Hematopoietic multipotent progenitor cell (in vitro differentiated cells): ENCODE measurements at regions not wholly inside any gene's neighbourhood (a gene's known extent, or its start where the extent isn't known, plus 50 kb on each side); places are given as distances from the start of the nearest gene placed in this dataset.

Experiments used
- DNase-seq, 3 donors: peaks; one replicate each; pipeline ENCODE4 v3.0.0-alpha.2; 2011 to 2015; ENCODE audit warnings: low read depth in 2 of 3, low spot score in 2 of 3

DNA sequence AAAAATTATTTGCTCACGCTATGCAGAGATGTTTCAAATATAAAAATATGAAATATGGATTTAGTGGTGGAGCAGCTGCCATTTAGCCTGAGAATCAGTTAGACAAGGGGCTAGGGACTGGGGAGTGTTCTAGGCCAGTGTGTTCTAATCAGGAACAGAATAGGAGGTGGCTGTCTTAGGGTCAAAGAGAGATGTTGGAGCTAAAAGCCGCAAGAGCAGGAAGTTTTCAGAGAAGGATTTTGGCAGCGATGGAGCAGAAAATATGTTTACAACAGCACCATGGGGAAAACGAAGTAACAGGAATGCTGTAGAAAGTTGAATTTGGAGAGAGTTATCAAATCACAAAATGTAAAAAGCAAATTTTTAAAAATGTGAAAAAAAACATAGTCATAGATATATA, 314.0 kb upstream of the SEMA3A start:
- no peak for DNase-seq

GRCh38 chr7:84507529-84507928, 312.9 kb upstream of the SEMA3A start:
- no peak for DNase-seq

- no peak for DNase-seq
These were observed 311.6 kb upstream of the SEMA3A start for GRCh38 chr7:84506151-84506550.

GRCh38 chr7:84502239-84502638, 307.6 kb upstream of the SEMA3A start:
- DNase-seq, result no peak

GRCh38 chr7:84497873-84498272, 303.3 kb upstream of the SEMA3A start:
- DNase-seq, result no peak

DNA sequence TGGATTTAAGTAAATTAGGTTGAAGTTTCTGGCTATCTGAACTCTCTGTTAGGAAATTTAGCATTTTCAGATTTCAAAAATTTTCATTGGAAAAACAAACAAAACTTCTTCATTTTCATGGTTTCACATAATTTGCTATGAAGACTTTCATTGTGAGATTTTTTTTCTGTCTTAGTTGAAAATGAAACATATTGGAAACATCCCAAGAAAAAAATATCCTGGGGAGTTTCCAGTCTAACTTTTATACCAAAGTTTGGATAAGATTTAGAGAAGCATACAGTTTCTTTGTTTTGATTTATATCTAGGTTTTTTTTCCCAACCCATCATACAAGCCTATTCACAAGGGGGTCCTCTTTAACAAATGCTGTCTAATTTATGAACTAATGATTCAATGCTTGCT, 300.5 kb upstream of the SEMA3A start:
- no peak for DNase-seq

- no peak for DNase-seq
These were observed 297.8 kb upstream of the SEMA3A start for GRCh38 chr7:84492098-84493034.

DNA sequence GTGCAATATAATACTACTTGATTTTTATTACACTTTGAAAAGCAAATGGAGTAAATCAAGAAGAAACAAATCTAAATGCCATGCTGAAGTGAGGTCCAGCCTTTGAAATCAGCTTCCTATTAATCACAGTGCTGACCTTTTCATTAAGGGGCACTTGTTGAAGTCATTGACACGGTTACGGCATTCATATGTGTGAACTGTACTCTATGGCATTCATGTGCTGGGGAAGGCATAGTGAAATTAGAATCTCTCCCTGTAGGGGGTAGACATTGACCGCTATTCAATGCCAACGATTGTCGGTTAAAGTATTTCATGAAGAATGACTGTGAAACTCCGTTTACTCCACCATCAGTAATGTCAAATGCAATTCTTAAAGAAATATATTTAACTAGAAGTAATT, 296.1 kb upstream of the SEMA3A start:
- DNase-seq, result no peak

DNA sequence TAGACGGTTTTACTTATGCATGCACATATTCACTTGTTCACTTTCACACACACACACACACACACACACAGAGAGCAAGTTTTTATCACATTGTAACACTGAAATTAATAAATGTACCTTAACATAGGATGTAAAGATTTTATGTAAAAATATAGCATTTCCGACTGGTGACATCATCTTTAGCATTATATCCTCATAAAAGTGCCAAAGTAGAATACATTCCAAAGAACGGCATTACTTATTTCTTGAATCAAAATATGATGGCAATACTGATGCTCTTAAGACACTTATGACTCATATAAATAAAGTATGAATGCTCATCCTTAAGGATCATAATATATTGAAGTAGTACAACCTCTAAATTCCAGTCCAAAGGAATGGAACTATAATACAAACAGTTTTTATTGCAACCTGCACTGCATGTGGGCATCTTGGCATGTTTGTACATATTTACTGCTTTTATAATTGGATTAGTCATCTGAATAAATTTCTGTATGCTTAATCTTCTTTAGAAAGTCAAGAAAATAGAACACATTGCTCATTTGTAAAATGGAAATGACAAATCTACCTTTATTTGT, 290.0 kb upstream of the SEMA3A start:
- no peak for DNase-seq

GRCh38 chr7:84482476-84482875, 287.9 kb upstream of the SEMA3A start:
- no peak for DNase-seq

GRCh38 chr7:84479059-84479458, 284.5 kb upstream of the SEMA3A start:
- DNase-seq, result no peak

DNA sequence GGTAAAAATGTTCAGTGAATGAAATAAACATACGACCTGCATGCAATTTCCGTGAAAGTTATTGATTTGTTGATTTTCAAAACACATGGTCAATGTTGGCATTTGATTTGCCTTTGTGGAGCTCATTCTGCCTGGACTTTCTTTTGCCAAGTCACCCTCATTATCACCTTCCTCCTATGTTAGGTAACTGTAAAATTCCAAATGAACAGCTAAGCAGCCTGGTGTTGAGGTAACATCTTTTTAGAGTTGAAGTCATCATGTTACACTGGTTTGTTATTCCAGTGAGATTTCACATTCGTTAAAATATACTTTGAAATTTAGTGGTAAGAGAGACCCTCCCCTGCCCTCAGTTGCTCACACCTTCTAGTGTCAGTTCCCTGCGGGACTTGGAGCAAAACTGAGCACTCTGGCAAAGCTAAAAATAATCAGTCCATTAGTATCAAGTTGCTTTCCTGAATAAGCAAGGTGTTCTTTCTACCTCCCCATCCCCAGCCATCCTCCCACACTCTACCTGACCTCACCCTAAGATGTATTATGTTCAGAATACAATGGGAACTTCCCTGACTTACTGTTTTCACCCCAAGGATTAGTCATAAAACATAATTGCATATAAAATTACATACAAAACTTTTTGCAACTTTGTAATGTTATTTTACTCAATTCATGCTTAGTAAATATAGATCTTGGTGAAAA, 283.3 kb upstream of the SEMA3A start:
- no peak for DNase-seq

DNA sequence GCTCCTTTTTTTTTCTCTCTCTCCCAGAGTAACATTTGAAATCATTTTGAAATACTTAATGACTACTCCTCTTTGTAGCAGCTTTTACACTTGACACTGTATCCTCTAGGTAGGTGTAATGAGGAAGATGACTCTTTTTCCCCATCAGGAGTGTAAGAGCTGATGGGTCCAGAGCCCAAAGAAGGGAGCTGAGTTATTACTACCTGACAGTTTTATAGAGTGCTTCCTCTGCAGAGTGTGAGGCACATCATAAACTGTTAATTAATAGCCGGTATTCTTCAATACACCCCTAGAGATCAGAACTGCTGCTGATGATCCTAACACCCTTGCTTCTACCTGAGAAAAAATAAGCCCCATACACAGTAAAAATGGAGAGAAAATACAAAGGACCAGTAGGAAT, 279.8 kb upstream of the SEMA3A start:
- DNase-seq, result no peak

DNA sequence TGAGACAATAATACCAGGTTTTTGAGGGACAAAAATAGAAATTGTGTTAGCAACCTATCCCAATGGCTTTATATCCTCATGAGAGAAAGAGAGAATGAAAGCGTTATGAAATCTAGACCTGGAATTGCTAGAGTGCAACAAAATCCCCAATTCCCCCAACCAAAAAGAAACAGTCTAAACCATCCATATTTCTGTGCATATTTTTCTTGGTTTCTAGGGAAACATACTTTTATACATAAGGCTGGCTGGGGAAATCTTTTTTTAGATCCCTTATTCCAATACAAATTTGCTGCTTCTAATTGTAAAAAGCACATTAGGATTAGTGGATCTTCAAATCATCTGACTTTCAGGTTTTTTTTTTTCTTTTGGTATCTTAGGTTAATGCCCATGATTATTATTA, 277.0 kb upstream of the SEMA3A start:
- no peak for DNase-seq

DNA sequence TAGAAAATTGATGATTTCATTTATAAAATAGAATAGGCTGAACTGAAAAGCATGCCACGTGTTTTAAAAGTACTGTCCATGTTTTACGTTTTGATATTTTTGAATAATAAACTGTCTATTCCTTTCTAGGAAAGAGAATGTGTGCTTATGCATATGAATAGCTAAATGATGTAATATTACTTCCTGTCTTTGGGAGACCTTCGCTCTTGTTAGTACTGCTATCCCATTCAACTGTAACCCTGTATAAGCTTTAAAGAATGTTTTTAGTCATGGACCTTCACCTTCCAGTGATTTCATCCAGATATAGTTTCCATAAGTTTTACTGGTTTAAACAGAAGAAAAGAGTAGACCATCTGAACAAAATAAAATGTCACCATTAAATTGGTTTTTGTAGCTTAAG, 274.4 kb upstream of the SEMA3A start:
- no peak for DNase-seq

- DNase-seq, result no peak
These were observed 267.7 kb upstream of the SEMA3A start for GRCh38 chr7:84462259-84462658.

- no peak for DNase-seq
These were observed 266.5 kb upstream of the SEMA3A start for GRCh38 chr7:84461093-84461492.

DNA sequence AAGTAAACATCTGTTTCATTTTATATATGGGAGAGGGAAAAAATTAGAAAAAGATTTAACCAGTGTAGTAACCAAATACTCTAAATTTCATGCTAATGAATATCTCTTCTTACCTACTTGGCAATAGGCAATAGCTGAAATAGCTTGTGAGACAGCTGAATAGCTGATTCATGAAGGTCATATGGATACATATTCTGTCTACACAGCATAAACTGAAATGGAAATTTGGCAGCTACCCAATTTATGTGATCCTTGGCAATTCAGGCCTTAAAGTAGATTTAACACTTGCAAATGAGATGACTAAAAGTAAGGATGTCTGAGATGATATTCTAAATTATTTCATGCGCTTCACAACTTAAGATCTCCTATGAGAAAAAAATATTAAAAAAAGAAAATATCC, 261.2 kb upstream of the SEMA3A start:
- DNase-seq, result no peak

- DNase-seq, result no peak
These were observed 259.8 kb upstream of the SEMA3A start for GRCh38 chr7:84454174-84454959.

DNA sequence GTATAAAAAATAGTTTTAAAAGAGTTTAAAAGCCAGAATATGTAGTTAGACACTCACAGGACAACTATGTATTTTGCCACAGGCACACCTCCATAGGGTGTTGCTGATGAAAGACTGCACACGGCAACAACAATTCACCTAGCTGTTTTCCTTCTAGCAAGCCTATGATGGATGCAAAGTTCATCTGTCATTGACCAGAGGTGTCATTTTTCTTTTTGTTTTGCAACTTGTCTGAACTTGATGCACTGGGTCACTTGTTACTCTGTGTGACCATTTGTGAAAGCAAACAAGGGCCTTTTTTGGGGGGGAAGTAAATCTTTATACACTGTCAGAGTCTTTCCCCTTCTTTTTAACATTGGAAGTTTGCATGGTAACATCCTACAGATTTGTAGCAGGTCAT, 258.0 kb upstream of the SEMA3A start:
- no peak for DNase-seq

- DNase-seq, result no peak
These were observed 256.2 kb upstream of the SEMA3A start for GRCh38 chr7:84450772-84451171.
